Right hindlimb (tissue), 1 donor: ENCODE measurements at regions not wholly inside any gene's neighbourhood (a gene's known extent, or its start where the extent isn't known, plus 50 kb on each side); places are given as distances from the start of the nearest gene placed in this dataset.
A peak's percentile ranks its signal among the peaks of the same experiment; 100 is the strongest.

ENCODE experiments used
- DNase-seq: peaks from one replicate; pipeline ENCODE4 v3.0.0-alpha.2; 2018

DNA sequence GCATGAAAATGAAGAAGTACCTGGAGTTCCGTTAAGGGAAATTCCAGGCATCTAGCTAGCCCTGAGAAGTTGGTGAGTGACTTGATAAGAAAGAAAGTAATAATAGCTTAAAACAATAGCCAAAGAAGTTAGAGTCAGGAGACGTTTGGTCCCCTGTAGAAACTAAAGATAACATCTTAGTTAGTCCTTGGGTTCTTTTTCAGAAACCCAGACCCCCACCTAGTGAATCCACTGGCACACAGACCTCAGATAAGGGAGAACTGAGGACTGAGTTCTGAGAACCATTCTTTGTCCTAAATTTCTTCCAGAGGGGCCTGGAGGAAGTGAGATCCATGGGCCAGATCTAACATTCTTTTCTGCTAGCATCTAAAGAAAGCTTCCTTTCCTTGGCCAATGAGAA is 335.4 kb downstream of the SLC4A3 start:
- DNase-seq, result no peak

DNA sequence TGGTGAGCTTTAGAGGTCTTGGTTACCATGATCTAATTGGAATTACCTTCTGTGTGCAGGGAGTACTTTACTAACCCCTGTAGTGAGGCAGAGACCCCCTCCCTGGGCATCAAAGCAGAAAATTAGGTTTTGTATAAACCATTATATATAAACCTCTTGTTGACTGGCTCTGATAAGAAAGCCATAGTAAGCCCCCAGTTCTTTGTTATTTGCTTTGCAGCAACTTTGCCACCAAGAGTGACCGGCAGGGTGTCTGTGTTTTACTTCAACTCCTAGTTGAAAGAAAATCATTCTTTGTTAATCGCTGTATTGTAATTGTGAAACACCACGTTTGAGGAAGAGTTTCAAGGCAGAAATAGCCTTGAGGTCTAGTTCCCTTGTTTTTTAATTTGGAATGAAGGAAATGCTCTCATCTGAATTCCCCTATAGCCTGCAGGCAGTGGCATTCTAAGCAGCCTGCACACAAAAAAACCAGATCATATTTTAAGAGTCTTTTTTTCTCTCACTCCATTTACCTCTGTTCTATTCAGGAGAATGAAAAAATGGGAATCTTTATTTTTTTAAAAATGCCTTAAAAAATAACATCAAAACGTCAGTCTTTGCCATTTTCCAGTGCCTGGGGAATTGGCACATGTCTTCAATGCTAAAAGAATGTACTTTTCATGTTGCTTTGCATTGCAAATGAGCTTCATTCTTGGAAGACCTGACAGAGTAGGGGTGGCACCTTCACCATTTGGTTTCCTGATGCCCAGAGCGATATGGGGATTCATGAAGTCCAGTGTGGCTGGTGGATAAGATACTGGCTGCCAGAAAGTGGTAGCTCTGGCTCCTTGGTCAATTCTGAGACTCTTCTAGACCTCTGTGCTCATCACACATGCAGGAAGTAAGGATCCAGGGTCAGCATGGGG is 338.1 kb downstream of the SLC4A3 start:
- DNase-seq, result no peak

DNA sequence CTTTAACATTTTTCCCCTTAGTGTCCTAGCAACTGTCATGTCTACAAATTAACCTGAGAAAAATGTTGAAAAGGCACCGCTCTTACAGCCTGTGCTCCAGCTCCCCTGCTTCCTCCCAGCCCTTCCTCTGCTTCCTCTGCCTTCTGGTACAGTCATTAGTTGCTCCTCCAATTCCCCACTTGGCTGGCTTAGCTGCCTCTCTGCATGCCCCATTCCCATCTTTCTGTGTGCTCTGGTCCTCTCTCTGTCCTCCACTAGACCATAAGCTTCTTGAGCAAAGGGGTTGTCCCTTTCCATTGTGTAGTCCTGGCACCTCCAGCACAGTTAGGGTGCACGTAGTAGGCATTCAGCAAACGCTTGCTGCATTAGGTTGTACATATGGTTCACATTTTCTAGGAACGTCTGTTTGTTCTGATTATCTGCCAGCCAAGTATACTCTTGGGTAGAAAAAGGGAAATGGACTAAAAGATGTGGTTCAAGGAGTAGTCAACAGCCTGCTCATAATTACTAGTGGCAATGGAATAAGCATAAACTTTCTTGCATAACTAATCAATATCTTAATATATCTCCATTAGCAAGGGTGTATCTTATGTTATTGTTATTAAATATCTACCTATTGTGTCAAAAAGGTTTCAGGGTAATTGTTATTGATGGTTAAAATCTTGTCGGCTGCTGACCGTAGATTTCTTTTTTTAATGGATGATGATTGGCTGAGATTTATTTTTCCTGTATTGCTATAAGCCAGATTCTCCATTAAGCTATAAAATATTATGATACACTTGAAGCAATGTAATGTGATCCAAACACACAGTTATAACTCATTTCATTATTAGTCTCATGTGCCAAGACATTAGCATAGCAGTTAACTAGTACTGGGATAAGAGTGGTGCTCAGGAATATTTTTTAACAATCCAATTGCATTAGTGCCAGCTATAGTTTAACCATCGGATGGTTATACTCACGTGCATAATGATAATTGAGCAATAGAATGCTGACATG is 340.1 kb downstream of the SLC4A3 start:
- peak; percentile 79 for DNase-seq

DNA sequence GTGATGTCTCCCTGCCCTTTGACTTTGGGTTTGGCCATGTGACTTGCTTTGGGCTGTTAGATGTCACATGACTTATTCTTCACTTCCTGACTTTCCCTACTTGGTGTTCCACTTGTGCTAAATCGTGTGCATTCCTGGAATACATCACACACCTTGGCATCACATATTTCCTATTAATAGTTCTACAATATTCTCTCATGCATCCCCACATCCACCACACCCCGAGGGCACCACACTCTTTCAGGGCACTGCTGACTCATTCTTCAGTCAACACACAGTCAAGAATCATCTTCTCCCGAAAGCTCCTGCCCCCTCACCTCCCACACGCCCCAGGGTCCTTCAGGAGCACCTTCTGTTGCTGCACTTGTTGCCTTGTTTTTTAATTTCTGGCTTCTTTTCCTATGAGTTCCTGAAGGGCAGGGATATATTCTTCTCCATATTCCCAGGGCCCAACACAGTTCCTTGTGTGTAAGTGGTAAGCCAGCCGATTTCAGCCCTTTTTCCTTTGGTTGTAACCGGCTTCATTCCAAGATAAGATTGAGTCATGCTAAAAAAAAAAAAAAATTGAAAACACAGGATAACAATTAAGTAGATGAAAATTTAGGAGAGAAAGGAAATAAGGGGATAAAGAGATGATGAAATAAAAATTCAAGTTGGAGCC is 341.4 kb downstream of the SLC4A3 start:
- DNase-seq, result no peak

DNA sequence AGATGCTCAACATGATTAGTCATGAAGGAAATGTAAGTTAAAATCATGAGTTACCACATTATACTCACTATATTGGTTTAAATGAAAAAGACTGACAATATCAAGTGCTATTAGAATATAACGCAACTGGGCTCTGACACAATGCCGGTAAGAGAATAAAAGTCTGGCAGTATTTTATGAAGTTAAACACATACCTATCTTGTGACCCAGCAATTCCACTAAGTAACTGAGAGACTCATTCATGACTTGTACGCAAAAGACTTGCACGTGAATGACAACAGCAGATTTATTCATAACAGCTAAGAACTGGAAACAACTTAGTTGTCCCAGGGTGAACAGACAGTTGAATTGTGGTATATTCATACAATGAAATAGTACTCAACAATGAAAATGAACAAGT is 342.1 kb downstream of the SLC4A3 start:
- DNase-seq, result no peak

DNA sequence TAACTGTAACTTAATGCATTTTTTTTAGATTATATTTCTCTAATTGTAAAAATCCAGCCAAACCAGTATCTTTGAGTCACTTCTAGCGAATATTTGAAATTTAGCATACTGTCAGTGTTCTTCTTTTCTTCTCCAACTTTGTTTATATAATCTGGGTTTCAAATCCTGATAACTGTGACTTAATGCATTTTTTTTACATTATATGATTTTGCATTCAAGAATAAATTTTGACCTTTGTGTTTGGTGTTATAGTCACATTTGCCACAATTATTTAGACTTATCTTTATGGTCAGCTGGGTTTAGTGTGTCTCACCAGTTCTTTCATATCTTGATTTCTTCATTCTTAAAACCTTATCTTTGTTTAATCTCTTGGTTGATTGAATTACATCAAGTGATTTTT is 345.7 kb downstream of the SLC4A3 start:
- DNase-seq, result no peak

- no peak for DNase-seq
Observed at GRCh38 chr2:219976871-219977270, 349.4 kb downstream of the SLC4A3 start.

- no peak for DNase-seq
Observed at GRCh38 chr2:219980638-219981037, 353.2 kb downstream of the SLC4A3 start.

- DNase-seq, result no peak
Observed at GRCh38 chr2:219983836-219984235, 356.4 kb downstream of the SLC4A3 start.

- DNase-seq, result no peak
Observed at GRCh38 chr2:219985017-219985416, 357.6 kb downstream of the SLC4A3 start.

DNA sequence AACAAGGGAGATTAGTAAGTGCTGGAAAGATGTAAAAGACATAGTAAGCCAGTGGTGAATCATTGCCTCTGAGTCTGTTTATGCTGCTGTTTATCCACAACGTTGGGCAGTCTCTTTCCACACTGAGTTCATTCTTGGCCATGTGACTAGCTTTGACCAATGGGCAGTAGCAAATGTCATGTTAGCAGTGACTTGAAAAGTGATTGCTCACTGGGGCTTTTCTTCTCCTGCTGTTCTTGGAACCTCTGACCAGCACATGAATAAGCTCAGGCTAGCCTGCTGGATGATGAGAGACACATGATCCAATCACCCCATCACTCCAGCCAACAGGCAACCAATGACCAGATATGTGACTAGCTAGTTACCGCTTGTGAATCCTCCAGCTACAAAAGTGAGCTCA is 360.4 kb downstream of the SLC4A3 start:
- DNase-seq, result no peak

GRCh38 chr2:219989744-219990143 is 362.3 kb downstream of the SLC4A3 start:
- no peak for DNase-seq

DNA sequence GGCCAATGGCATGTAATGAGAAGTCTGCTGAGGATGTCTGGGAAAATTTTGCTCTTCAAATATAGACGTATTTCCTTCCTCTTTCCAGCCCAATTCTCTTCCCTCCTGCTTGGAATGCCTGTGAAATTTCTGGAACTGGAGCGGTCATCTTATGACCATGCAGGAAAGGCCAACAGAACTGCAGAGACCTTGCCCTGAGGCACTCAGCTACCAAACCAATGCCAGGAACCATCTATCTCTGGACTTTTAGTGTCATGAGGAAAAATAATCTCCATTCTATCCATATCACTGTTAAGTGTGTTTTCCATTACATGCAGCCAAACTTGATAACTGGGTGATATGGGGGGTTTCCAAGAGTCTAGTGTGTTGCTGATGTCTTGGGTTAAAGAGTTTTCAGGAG is 363.7 kb downstream of the SLC4A3 start:
- no peak for DNase-seq

- no peak for DNase-seq
Observed at GRCh38 chr2:219995399-219995798, 368.0 kb downstream of the SLC4A3 start.

DNA sequence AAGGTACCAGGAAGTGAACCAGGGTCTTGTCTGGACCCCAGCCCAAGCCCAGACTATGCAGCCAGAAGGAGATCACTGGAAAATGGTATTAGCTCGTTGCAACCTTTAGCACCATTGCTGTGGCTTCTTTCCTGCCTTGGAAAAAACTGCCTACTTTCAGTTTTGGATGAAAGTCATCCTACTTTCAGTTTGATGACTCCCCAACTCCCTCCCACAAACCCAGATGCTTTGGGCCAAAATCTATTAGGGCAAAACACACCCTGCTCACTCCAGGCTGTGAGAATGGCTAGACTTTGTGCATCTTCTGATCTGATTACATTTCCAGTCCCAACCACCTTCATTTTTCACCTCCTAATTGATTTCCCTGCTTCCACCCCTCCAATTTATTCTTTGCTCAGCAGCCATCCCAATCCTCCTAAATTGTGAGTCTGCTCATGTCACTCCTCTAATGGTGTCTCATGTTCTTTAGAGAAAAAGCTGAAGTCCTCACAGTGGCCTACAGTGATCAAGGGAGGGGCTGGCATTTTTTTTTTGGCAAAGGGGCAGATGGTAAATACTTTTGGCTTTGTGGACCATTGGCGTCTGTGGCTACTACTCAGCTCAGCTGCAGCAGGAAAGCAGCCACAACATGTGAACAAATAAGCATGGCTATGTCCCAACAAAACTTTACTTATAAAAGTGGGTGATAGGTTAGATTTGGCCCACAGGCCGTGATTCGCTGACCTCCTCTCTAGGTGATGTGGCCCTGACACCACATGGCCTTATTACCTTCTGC is 368.7 kb downstream of the SLC4A3 start:
- DNase-seq, result no peak

DNA sequence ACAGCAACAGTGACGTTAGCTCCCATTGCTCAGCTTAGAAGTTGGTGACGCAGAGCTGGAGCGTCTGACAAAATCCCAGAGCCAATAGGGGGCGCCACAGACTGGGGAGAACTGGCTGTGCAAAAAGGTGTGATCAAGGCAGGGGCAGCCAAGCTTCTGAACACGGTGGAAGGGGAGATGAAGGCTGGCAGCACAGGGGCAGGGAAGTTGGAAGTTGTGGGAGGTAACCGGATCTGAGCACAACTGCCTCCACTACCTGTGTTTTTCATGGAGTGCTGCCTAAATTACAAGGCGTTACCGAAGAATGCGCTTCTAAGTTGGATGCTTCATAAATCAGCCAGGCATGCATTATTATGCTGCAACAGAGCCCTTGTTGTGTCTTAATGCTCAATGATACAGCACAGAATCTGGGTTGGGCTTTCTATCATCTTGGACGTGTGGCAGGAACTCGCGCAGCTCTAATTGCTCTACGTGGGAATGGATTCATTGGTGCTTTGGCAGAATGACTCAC is 370.0 kb downstream of the SLC4A3 start:
- DNase-seq, result peak; percentile 54

DNA sequence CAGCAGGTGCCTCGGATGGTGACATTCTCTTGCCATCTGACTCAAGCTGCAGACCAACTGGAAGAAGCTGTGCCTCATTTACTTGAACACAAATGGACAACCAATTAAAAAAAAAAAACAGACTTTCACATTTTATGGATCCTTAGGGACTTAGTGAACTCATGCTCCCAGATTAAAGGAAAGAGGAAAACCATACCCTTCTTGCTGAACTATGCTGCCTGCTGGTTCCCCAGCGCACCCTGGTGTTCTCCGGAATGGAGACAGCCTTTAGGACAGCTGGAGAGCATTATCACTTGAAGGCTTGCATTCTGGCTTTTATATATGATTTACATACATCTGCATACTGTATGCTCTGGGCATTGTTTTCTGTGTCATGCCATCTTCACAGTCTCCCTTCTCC is 370.7 kb downstream of the SLC4A3 start:
- peak; percentile 49 for DNase-seq

GRCh38 chr2:219998714-219999227 is 371.3 kb downstream of the SLC4A3 start:
- no peak for DNase-seq

DNA sequence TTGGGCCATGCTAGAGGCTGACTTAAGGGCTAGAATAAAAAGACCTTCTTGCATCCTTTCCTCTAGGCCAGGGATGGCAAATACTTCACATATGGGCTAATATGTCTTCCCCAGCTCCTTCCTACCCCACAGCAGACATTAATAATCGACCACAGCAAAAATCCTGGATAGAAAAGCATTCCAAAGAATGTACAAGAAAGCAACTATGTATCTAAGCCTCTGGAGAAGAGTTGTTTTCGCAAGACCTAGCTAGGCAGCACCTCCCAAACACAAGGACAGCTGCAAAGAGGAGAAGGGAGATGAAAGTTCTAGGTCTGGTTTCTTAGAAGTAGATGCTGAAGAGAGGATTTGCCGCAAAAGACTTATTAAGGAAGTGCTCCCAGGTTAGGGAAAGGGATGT is 372.6 kb downstream of the SLC4A3 start:
- DNase-seq, result no peak

DNA sequence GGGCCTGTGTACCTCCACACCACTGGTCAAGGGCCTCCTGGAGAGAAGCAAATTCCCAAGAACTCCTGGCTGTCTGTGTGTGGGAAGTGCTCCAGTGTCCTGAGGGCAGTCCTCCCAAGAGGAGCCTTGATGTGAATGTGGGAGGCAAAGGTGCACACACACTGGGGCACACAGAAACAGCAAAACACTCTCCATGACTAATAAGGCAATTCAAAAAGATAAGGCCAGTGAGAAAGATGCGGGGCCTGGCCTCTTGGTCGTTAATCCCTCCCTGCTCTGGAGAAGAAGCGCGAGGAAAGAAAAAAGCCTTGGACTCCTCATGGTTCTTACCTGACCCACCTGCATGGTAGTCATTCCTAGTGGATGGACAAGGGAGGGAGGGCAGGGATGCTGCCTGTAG is 373.2 kb downstream of the SLC4A3 start:
- DNase-seq, result no peak

- DNase-seq, result no peak
Observed at GRCh38 chr2:220001751-220002150, 374.3 kb downstream of the SLC4A3 start.

- DNase-seq, result no peak
Observed at GRCh38 chr2:220002251-220002650, 374.8 kb downstream of the SLC4A3 start.
